ENCODE measurements at regions not wholly inside any gene's neighbourhood (a gene's known extent, or its start where the extent isn't known, plus 50 kb on each side); places are given as distances from the start of the nearest gene placed in this dataset.

DNA sequence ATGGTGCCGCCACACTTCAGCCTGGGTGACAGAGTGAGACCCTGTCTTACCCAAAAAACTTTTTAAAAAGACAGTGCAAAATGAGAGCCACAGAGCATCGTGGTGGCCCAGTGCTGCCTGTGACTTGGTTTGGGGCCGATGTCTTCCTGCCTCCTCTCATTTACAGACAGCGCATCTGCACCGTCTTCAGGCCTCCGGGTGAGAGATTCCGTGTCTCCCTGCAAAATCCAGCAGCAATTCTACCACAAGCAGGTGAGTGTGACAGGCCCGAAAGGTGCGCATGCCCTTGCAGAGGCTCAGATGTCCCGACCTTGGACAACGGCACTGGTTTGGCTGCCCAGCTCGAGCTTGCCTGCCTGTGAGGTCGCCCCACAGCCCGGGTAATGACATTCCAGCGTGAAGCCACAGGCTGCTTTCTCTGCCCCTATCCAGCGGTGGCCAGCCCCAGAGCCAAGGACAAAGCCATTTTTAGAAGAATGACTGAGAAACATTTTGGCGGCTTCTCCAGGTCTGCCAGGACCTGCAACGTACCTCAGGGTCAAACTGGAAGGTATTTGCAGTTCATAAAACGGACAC is 70.3 kb upstream of the RFLNA start:
- no peak for ATAC-seq
- H3K9me3 ChIP-seq: no peaks in the 10 kb centered on the region
- H3K36me3 ChIP-seq: no peaks in the 10 kb centered on the region
- H3K27me3 ChIP-seq: no peaks in the 10 kb centered on the region
- no peaks in the 10 kb centered on the region for H3K4me1 ChIP-seq
- intact Hi-C loops (cut with DNase I): no loop called here
- no peak for DNase-seq
- H3K27ac ChIP-seq: no peak overlapping the region
- no peak overlapping the region for H3K4me3 ChIP-seq
- TF ChIP-seq CTCF (IDR thresholded peaks at IDR 0.05): no peak

DNA sequence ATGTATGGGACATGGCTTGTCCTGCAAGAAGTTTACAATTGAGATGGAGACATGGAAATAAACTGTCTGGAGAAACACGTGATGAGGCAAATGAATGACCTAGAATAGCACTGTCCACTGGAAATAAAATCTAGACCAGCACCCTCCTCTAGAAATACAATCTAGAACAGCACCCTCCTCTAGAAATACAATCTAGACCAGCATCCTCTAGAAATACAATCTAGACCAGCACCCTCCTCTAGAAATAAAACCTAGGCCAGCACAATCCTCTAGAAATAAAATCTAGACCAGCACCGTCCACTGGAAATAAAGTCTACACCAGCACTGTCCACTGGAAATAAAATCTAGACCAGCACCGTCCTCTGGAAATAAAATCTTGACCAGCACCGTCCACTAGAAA is 69.2 kb upstream of the RFLNA start:
- ATAC-seq (no peak), DNase-seq (no peak)
- H3K27ac ChIP-seq: no peak overlapping the region
- TF ChIP-seq CTCF (IDR thresholded peaks at IDR 0.05): no peak
- no peaks in the 10 kb centered on the region for H3K36me3 ChIP-seq
- H3K4me3 ChIP-seq: no peak overlapping the region
- H3K9me3 ChIP-seq: no peaks in the 10 kb centered on the region
- no peaks in the 10 kb centered on the region for H3K4me1 ChIP-seq
- H3K27me3 ChIP-seq: no peaks in the 10 kb centered on the region
- intact Hi-C loops (cut with DNase I): no loop called here

DNA sequence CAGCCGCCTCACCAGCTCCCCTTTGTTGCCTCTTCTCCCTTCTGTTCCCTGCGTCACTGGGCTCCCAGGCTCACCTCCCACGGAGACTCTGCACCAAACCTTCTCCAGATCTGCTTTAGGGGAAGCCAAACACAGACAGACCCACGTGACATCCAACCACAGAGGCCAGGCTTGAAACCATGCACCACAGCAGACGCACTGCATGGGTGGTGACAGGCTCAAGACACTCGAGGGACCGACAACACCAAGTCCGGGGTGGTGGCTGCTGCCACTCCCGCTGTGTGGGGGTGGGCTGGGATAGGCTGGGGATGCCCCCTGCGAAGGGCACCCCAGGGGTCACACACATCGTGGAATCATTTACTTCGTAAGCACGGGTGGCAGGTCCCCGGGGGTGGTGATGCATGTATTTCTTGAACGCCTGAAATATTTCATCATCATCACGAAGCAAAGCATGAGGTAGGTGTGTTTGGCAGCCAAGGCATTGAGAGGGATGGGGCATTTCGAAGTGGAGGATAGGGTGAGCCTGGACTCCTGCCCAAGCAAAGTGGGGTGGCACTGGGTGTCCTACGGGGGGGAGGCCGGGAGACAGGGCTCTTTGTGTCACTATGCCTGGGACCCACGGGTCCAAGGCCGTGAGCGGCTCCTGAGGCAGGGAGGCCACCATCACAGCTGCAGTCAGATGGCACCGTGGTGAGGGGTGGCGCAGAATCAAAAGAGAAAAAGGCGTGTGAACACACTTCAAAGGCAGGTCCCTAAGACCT is 66.8 kb upstream of the RFLNA start:
- DNase-seq: no peak
- intact Hi-C loops (cut with DNase I): no loop called here
- no peak overlapping the region for H3K27ac ChIP-seq
- no peak for ATAC-seq
- H3K4me1 ChIP-seq: peaks cover 7% of the 10 kb centered on the region
- no peak for TF ChIP-seq CTCF (IDR thresholded peaks at IDR 0.05)
- H3K9me3 ChIP-seq: no peaks in the 10 kb centered on the region
- no peaks in the 10 kb centered on the region for H3K27me3 ChIP-seq
- H3K4me3 ChIP-seq: no peak overlapping the region
- H3K36me3 ChIP-seq: no peaks in the 10 kb centered on the region

- Histone ChIP-seq H3K27ac (no peak overlapping the region), H3K4me1 (peaks cover 7% of the 10 kb centered on the region), H3K27me3 (no peaks in the 10 kb centered on the region), H3K36me3 (no peaks in the 10 kb centered on the region), H3K4me3 (no peak overlapping the region), H3K9me3 (no peaks in the 10 kb centered on the region)
- no peak for DNase-seq
- TF ChIP-seq CTCF (IDR thresholded peaks at IDR 0.05): no peak
- intact Hi-C loops (cut with DNase I): no loop called here
- ATAC-seq: no peak
Observed at GRCh38 chr12:124229520-124229919, 65.4 kb upstream of the RFLNA start.

DNA sequence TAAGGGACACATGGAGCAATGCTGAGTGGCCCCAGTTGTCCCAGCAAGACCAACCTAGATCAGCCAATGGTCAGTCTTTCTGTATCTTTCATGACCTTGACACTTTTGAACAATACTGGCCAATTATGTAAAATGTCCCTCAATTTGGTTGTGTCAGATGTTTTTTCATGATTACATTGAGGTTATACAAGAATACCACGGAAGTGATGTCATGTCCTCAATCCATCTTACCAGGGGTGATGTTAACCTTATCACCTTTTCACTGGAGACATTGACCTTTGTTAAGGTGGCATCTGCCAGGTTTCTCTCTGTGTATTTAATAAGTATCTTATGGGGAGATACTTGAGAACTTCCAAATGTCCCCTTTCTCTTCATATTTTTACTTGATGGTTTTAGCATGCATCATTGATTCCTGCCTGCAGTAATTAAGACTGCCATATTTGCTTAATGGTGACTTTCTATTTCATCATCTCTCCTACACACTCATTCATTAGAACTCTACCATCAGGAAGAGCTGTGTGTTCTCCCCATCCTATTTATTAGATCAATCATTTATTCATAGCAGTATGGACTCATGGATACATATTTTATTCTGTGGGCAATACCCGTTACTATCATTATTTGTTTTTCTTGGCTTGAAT is 64.7 kb upstream of the RFLNA start:
- TF ChIP-seq CTCF (IDR thresholded peaks at IDR 0.05): no peak
- intact Hi-C loops (cut with DNase I): no loop called here
- ATAC-seq: no peak
- Histone ChIP-seq H3K4me3 (no peak overlapping the region), H3K36me3 (no peaks in the 10 kb centered on the region), H3K4me1 (peaks cover 7% of the 10 kb centered on the region), H3K9me3 (no peaks in the 10 kb centered on the region), H3K27me3 (no peaks in the 10 kb centered on the region), H3K27ac (no peak overlapping the region)
- DNase-seq: no peak

Measured in upper lobe of right lung (tissue), 1 donor.